H9 (cell line): ENCODE measurements at regions not wholly inside any gene's neighbourhood (a gene's known extent, or its start where the extent isn't known, plus 50 kb on each side); places are given as distances from the start of the nearest gene placed in this dataset.

Experiments
- DNase-seq: peaks from one replicate; pipeline ENCODE4 v3.0.0-alpha.2; 2017
- H2AFZ ChIP-seq: one replicate; pipeline ENCODE4 v1.6.1; 2013; ENCODE audit warnings: mild to moderate bottlenecking, low read length, control low read depth, moderate library complexity
- H2AK5ac ChIP-seq: 2 replicates; pipeline ENCODE4 v1.6.1; 2013; ENCODE audit warnings: low read length, control low read depth, mixed read lengths; ENCODE audit not compliant: insufficient read length
- H2BK120ac ChIP-seq: one replicate; pipeline ENCODE4 v1.6.1; 2013; ENCODE audit warnings: low read depth, mild to moderate bottlenecking, low read length, control low read depth, inconsistent platforms; ENCODE audit not compliant: poor library complexity, severe bottlenecking
- H2BK12ac ChIP-seq: 2 replicates; pipeline ENCODE4 v1.6.1; 2013; ENCODE audit warnings: low read length, control low read depth, mixed read lengths, low read depth; ENCODE audit not compliant: insufficient read length
- H2BK15ac ChIP-seq: 2 replicates; pipeline ENCODE4 v1.6.1; 2013; ENCODE audit warnings: low read depth, low read length, control low read depth
- H2BK20ac ChIP-seq: one replicate; pipeline ENCODE4 v1.6.1; 2013; ENCODE audit warnings: low read depth, mild to moderate bottlenecking, low read length, control low read depth, inconsistent platforms; ENCODE audit not compliant: poor library complexity, severe bottlenecking
- H2BK5ac ChIP-seq: 2 replicates; pipeline ENCODE4 v1.6.1; 2013; ENCODE audit warnings: low read length, control low read depth, mixed read lengths; ENCODE audit not compliant: insufficient read length
- H3K14ac ChIP-seq: 2 replicates; pipeline ENCODE4 v1.6.1; 2013; ENCODE audit warnings: low read length, control low read depth; ENCODE audit not compliant: insufficient read depth
- H3K18ac ChIP-seq: 2 replicates; pipeline ENCODE4 v1.6.1; 2013; ENCODE audit warnings: low read depth, mild to moderate bottlenecking, mixed read lengths, low read length, control low read depth; ENCODE audit not compliant: insufficient read length
- H3K23ac ChIP-seq: 2 replicates; pipeline ENCODE4 v1.6.1; 2013; ENCODE audit warnings: low read length, control low read depth, mixed read lengths, low read depth; ENCODE audit not compliant: insufficient read length
- H3K23me2 ChIP-seq: 2 replicates; pipeline ENCODE4 v1.6.1; 2013; ENCODE audit warnings: low read depth, mild to moderate bottlenecking, mixed read lengths, low read length, control low read depth; ENCODE audit not compliant: insufficient read length, poor library complexity, severe bottlenecking
- H3K27ac ChIP-seq: 2 replicates; pipeline ENCODE4 v1.5.1; 2013; ENCODE audit warnings: low read length, control low read depth, mixed read lengths, low read depth; ENCODE audit not compliant: insufficient read length
- H3K27me3 ChIP-seq: 2 replicates; pipeline ENCODE4 v1.6.1; 2013; ENCODE audit warnings: low read length, control low read depth, inconsistent platforms; ENCODE audit not compliant: insufficient read depth
- H3K4ac ChIP-seq: 2 replicates; pipeline ENCODE4 v1.6.1; 2013; ENCODE audit warnings: low read depth, mild to moderate bottlenecking, control low read depth, inconsistent platforms, low read length, moderate library complexity
- H3K4me1 ChIP-seq: 2 replicates; pipeline ENCODE4 v1.6.1; 2013; ENCODE audit warnings: low read length, control low read depth, inconsistent platforms; ENCODE audit not compliant: insufficient read depth
- H3K4me2 ChIP-seq: 2 replicates; pipeline ENCODE4 v1.6.1; 2013; ENCODE audit warnings: low read length, control low read depth, mixed read lengths; ENCODE audit not compliant: insufficient read length, insufficient read depth
- H3K56ac ChIP-seq: 2 replicates; pipeline ENCODE4 v1.6.1; 2013; ENCODE audit warnings: low read depth, mild to moderate bottlenecking, mixed read lengths, low read length, control low read depth; ENCODE audit not compliant: insufficient read length
- H3K79me1 ChIP-seq: 2 replicates; pipeline ENCODE4 v1.6.1; 2013; ENCODE audit warnings: low read depth, mild to moderate bottlenecking, moderate library complexity, low read length, control low read depth, inconsistent platforms; ENCODE audit not compliant: insufficient read depth, poor library complexity, severe bottlenecking
- H3K79me2 ChIP-seq: 2 replicates; pipeline ENCODE4 v1.6.1; 2013; ENCODE audit warnings: low read length, control low read depth, inconsistent platforms; ENCODE audit not compliant: insufficient read depth
- H3K9ac ChIP-seq: 2 replicates; pipeline ENCODE4 v1.6.1; 2013; ENCODE audit warnings: low read length, control low read depth, mixed read lengths; ENCODE audit not compliant: insufficient read length; ENCODE audit errors: extremely low read depth
- H3K9me3 ChIP-seq: one replicate; pipeline ENCODE4 v1.6.1; 2013; ENCODE audit warnings: low read depth, low read length, inconsistent platforms; ENCODE audit not compliant: control insufficient read depth
- H3T11ph ChIP-seq: one replicate; pipeline ENCODE4 v1.6.1; 2013; ENCODE audit warnings: mild to moderate bottlenecking, low read length, control low read depth, inconsistent platforms
- H4K20me1 ChIP-seq: one replicate; pipeline ENCODE4 v1.6.1; 2013; ENCODE audit not compliant: control insufficient read depth, insufficient read length, insufficient read depth
- H4K5ac ChIP-seq: 2 replicates; pipeline ENCODE4 v1.6.1; 2013; ENCODE audit warnings: low read depth, mild to moderate bottlenecking, mixed read lengths, low read length, control low read depth; ENCODE audit not compliant: insufficient read length
- H4K8ac ChIP-seq: replicated peaks from 2 replicates; pipeline ENCODE4 v1.6.1; 2013; ENCODE audit warnings: low read length, control low read depth, mixed read lengths, low read depth; ENCODE audit not compliant: insufficient read length
- H4K91ac ChIP-seq: 2 replicates; pipeline ENCODE4 v1.6.1; 2013; ENCODE audit warnings: low read depth, mild to moderate bottlenecking, moderate library complexity, mixed read lengths, low read length, control low read depth; ENCODE audit not compliant: insufficient read length
- H3K27ac Mint-ChIP-seq, 3 experiments: 2 replicates in 2 of 3; 3 replicates in 1 of 3; pipeline ENCODE4 v1.8.0; 2020 to 2021; ENCODE audit warnings: mixed read lengths in 3 of 3, mild to moderate bottlenecking in 1 of 3, moderate library complexity in 1 of 3
- H3K27me3 Mint-ChIP-seq: 2 replicates; pipeline ENCODE4 v1.8.0; 2021; ENCODE audit warnings: low read depth, mild to moderate bottlenecking, moderate library complexity, mixed read lengths
- H3K36me3 Mint-ChIP-seq, 3 experiments: 2 replicates in 2 of 3; 3 replicates in 1 of 3; pipeline ENCODE4 v1.8.0; 2020 to 2021; ENCODE audit warnings: low read depth in 3 of 3, mixed read lengths in 3 of 3; ENCODE audit not compliant: insufficient read depth in 1 of 3
- H3K4me1 Mint-ChIP-seq, 2 experiments: 2 replicates each; pipeline ENCODE4 v1.8.0; 2020; ENCODE audit warnings: mixed read lengths in 2 of 2
- H3K4me3 Mint-ChIP-seq, 2 experiments: 2 replicates in 1 of 2; 3 replicates in 1 of 2; pipeline ENCODE4 v1.8.0; 2020 to 2021; ENCODE audit warnings: mild to moderate bottlenecking in 2 of 2, mixed read lengths in 2 of 2, moderate library complexity in 1 of 2
- H3K9me3 Mint-ChIP-seq, 2 experiments: 2 replicates in 1 of 2; 3 replicates in 1 of 2; pipeline ENCODE4 v1.8.0; 2020; ENCODE audit warnings: mild to moderate bottlenecking in 2 of 2, mixed read lengths in 2 of 2, moderate library complexity in 1 of 2
- WGBS: extraction: QIAGEN DNeasy Blood & Tissue Kit; methylation state at CpG from one replicate; pipeline ENCODE4 v1.1.7; 2013; ENCODE audit warnings: missing lambda C conversion rate, low lambda C conversion rate, mixed read lengths; ENCODE audit not compliant: insufficient read length; ENCODE audit errors: extremely low coverage; 5-methylcytosine and 5-hydroxymethylcytosine counted together
- TF ChIP-seq, protein P1 (sequence below): fragments of 200-600 bp; sonication (generic); conservative IDR thresholded peaks from 3 replicates; pipeline ENCODE4 v1.8.0; 2021; ENCODE audit warnings: antibody characterized with exemption, mild to moderate bottlenecking

DNA sequence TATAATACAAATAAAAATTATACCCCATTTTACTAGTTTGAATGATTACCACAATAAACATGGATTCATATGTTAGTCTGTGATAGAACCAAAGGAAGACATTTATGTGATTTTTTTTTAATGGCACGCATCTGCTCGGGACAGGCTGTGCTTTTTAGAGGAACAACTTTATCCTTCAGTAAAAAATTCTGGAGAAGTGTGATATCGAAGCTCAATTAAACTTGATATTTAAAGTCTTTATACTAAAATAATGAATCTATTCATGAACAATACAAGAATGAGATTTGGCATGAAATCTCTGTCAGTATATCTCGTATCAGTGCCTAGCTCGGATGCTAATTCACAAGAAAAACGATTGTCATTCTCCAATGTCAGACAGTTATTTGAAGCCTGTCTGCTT lies 230.8 kb upstream of the ZNF717 start:
- H2AK5ac ChIP-seq = no peak overlapping the region
- no CpG with 5 or more reads among the region's 6 CpGs for WGBS
- no peak overlapping the region for H3K4me3 Mint-ChIP-seq

More for the DNA sequence above, 230.8 kb upstream of the ZNF717 start:
- Histone ChIP-seq H3K14ac (no peak overlapping the region), H3K56ac (no peak overlapping the region), H3T11ph (no peak overlapping the region), H3K9ac (no peak overlapping the region), H4K20me1 (no peaks in the 10 kb centered on the region), H3K18ac (no peak overlapping the region), H2BK12ac (no peak overlapping the region), H2AFZ (no peak overlapping the region), H3K23me2 (no peaks in the 10 kb centered on the region), H2BK120ac (no peak overlapping the region), H3K79me2 (no peaks in the 10 kb centered on the region; the same call in 1 of the 2 replicates), H3K23ac (no peak overlapping the region), H3K9me3 (no peaks in the 10 kb centered on the region), H3K27ac (no peak overlapping the region), H4K8ac (no peak overlapping the region), H2BK15ac (no peak overlapping the region), H3K4me2 (no peak overlapping the region), H2BK20ac (no peak overlapping the region), H3K4me1 (0 out of 2 replicates have a peak, but pooled peaks cover 2% of the 10 kb centered on the region), H3K4ac (no peak overlapping the region), H2BK5ac (no peak overlapping the region), H4K5ac (no peak overlapping the region), H3K79me1 (no peaks in the 10 kb centered on the region), H4K91ac (no peak overlapping the region), H3K27me3 (no peaks in the 10 kb centered on the region)
- no peaks in the 10 kb centered on the region; a peak in 1 of 7 replicates for H3K36me3 Mint-ChIP-seq
- TF ChIP-seq, protein P1, sequence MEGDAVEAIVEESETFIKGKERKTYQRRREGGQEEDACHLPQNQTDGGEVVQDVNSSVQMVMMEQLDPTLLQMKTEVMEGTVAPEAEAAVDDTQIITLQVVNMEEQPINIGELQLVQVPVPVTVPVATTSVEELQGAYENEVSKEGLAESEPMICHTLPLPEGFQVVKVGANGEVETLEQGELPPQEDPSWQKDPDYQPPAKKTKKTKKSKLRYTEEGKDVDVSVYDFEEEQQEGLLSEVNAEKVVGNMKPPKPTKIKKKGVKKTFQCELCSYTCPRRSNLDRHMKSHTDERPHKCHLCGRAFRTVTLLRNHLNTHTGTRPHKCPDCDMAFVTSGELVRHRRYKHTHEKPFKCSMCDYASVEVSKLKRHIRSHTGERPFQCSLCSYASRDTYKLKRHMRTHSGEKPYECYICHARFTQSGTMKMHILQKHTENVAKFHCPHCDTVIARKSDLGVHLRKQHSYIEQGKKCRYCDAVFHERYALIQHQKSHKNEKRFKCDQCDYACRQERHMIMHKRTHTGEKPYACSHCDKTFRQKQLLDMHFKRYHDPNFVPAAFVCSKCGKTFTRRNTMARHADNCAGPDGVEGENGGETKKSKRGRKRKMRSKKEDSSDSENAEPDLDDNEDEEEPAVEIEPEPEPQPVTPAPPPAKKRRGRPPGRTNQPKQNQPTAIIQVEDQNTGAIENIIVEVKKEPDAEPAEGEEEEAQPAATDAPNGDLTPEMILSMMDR = no peak
- peaks cover 0 to 4% of the 10 kb centered on the region in 2 experiments; a peak in 2 of 5 replicates for H3K9me3 Mint-ChIP-seq
- H3K27me3 Mint-ChIP-seq = no peaks in the 10 kb centered on the region
- H3K27ac Mint-ChIP-seq = no peak overlapping the region
- DNase-seq = no peak
- peaks cover 4 to 11% of the 10 kb centered on the region in 2 experiments for H3K4me1 Mint-ChIP-seq
